ENCODE measurements at regions not wholly inside any gene's neighbourhood (a gene's known extent, or its start where the extent isn't known, plus 50 kb on each side); places are given as distances from the start of the nearest gene placed in this dataset.

GRCh38 chr21:19785941-19786340 lies 1212.3 kb upstream of the NCAM2 start:
- intact Hi-C loops (cut with DNase I), result no loop called here
- H3K4me3 ChIP-seq, result no peak overlapping the region
- H3K9me3 ChIP-seq, result peaks cover 0 to 25% of the 10 kb centered on the region in 2 donors
- ATAC-seq (no peak), DNase-seq (no peak)
- no peaks in the 10 kb centered on the region for H3K27me3 ChIP-seq
- TF ChIP-seq CTCF (IDR thresholded peaks at IDR 0.05), result no peak
- no peaks in the 10 kb centered on the region for H3K36me3 ChIP-seq
- no peaks in the 10 kb centered on the region for H3K4me1 ChIP-seq
- H3K27ac ChIP-seq, result no peak overlapping the region

GRCh38 chr21:19792004-19792403 lies 1206.2 kb upstream of the NCAM2 start:
- no peak overlapping the region for H3K27ac ChIP-seq
- H3K4me1 ChIP-seq, result no peaks in the 10 kb centered on the region
- no peaks in the 10 kb centered on the region for H3K36me3 ChIP-seq
- no peak for TF ChIP-seq CTCF (IDR thresholded peaks at IDR 0.05)
- no peaks in the 10 kb centered on the region for H3K9me3 ChIP-seq
- H3K4me3 ChIP-seq, result no peak overlapping the region
- DNase-seq, result no peak
- intact Hi-C loops (cut with DNase I), result no loop called here
- no peaks in the 10 kb centered on the region for H3K27me3 ChIP-seq
- peak; percentile 84 for ATAC-seq

GRCh38 chr21:19807201-19807600 lies 1191.0 kb upstream of the NCAM2 start:
- Histone ChIP-seq H3K36me3 (no peaks in the 10 kb centered on the region), H3K9me3 (no peaks in the 10 kb centered on the region)
- intact Hi-C loops (cut with DNase I), result no loop called here

GRCh38 chr21:19810779-19811178 lies 1187.4 kb upstream of the NCAM2 start:
- TF ChIP-seq CTCF (IDR thresholded peaks at IDR 0.05), result no peak
- DNase-seq (no peak), ATAC-seq (peak; percentile 29)
- intact Hi-C loops (cut with DNase I), result no loop called here
- Histone ChIP-seq H3K9me3 (peaks cover 0 to 8% of the 10 kb centered on the region in 2 donors), H3K4me1 (no peaks in the 10 kb centered on the region), H3K27me3 (no peaks in the 10 kb centered on the region), H3K27ac (no peak overlapping the region), H3K36me3 (no peaks in the 10 kb centered on the region), H3K4me3 (no peak overlapping the region)

More at GRCh38 chr21:19807201-19807600, 1191.0 kb upstream of the NCAM2 start:
- H3K27ac ChIP-seq, result no peak overlapping the region
- H3K4me3 ChIP-seq, result no peak overlapping the region
- no peak for DNase-seq
- no peak for TF ChIP-seq CTCF (IDR thresholded peaks at IDR 0.05)
- no peak for ATAC-seq
- no peaks in the 10 kb centered on the region for H3K27me3 ChIP-seq
- no peaks in the 10 kb centered on the region for H3K4me1 ChIP-seq

- no peak for DNase-seq
- Histone ChIP-seq H3K9me3 (peaks cover 0 to 7% of the 10 kb centered on the region in 2 donors), H3K36me3 (no peaks in the 10 kb centered on the region), H3K4me1 (no peaks in the 10 kb centered on the region), H3K27ac (no peak overlapping the region), H3K27me3 (no peaks in the 10 kb centered on the region), H3K4me3 (no peak overlapping the region)
- no peak for TF ChIP-seq CTCF (IDR thresholded peaks at IDR 0.05)
- intact Hi-C loops (cut with DNase I), result no loop called here
- ATAC-seq, result no peak
These were observed 1167.8 kb upstream of the NCAM2 start for GRCh38 chr21:19830446-19830845.

Data from left lung (tissue), 4 donors.